ENCODE measurements at regions not wholly inside any gene's neighbourhood (a gene's known extent, or its start where the extent isn't known, plus 50 kb on each side); places are given as distances from the start of the nearest gene placed in this dataset.
"Not testable (repeated sequence)": the region's sequence is repeated elsewhere in the genome, so short reads cannot be mapped to it uniquely, and the experiment has no call there.

GRCh38 chr1:90348934-90349333 lies 354.0 kb downstream of the ZNF326 start:
- no peak for DNase-seq (ENCODE audit: low read depth)

GRCh38 chr1:90348459-90348858 lies 353.5 kb downstream of the ZNF326 start:
- not testable (repeated sequence) for DNase-seq (ENCODE audit: low read depth)

- no peak for DNase-seq (ENCODE audit: low read depth)
Observed at GRCh38 chr1:90347366-90347765, 352.5 kb downstream of the ZNF326 start.

- no peak for DNase-seq (ENCODE audit: low read depth)
Observed at GRCh38 chr1:90346757-90347156, 351.8 kb downstream of the ZNF326 start.

GRCh38 chr1:90346349-90346748 lies 351.4 kb downstream of the ZNF326 start:
- no peak for DNase-seq (ENCODE audit: low read depth)

- DNase-seq (ENCODE audit: low read depth): no peak
Observed at GRCh38 chr1:90344963-90345730, 350.2 kb downstream of the ZNF326 start.

GRCh38 chr1:90341516-90341915 lies 346.6 kb downstream of the ZNF326 start:
- DNase-seq (ENCODE audit: low read depth): no peak

- no peak for DNase-seq (ENCODE audit: low read depth)
Observed at GRCh38 chr1:90340606-90341005, 345.7 kb downstream of the ZNF326 start.

- DNase-seq (ENCODE audit: low read depth): no peak
Observed at GRCh38 chr1:90339811-90340210, 344.9 kb downstream of the ZNF326 start.

GRCh38 chr1:90336552-90337324 lies 341.8 kb downstream of the ZNF326 start:
- DNase-seq (ENCODE audit: low read depth): no peak

- DNase-seq (ENCODE audit: low read depth): no peak
Observed at GRCh38 chr1:90335558-90335957, 340.6 kb downstream of the ZNF326 start.

GRCh38 chr1:90334137-90334536 lies 339.2 kb downstream of the ZNF326 start:
- DNase-seq (ENCODE audit: low read depth): no peak

- DNase-seq (ENCODE audit: low read depth): no peak
Observed at GRCh38 chr1:90325168-90325567, 330.3 kb downstream of the ZNF326 start.

GRCh38 chr1:90322186-90322585 lies 327.3 kb downstream of the ZNF326 start:
- no peak for DNase-seq (ENCODE audit: low read depth)

GRCh38 chr1:90319918-90320317 lies 325.0 kb downstream of the ZNF326 start:
- no peak for DNase-seq (ENCODE audit: low read depth)

- DNase-seq (ENCODE audit: low read depth): no peak
Observed at GRCh38 chr1:90318431-90318830, 323.5 kb downstream of the ZNF326 start.

- DNase-seq (ENCODE audit: low read depth): no peak
Observed at GRCh38 chr1:90317628-90318027, 322.7 kb downstream of the ZNF326 start.

- DNase-seq (ENCODE audit: low read depth): no peak
Observed at GRCh38 chr1:90314533-90314932, 319.6 kb downstream of the ZNF326 start.

GRCh38 chr1:90313778-90314177 lies 318.9 kb downstream of the ZNF326 start:
- DNase-seq (ENCODE audit: low read depth): no peak

GRCh38 chr1:90309806-90310205 lies 314.9 kb downstream of the ZNF326 start:
- DNase-seq (ENCODE audit: low read depth): no peak

- DNase-seq (ENCODE audit: low read depth): no peak
Observed at GRCh38 chr1:90308421-90308820, 313.5 kb downstream of the ZNF326 start.

GRCh38 chr1:90305577-90305976 lies 310.7 kb downstream of the ZNF326 start:
- no peak for DNase-seq (ENCODE audit: low read depth)

- no peak for DNase-seq (ENCODE audit: low read depth)
Observed at GRCh38 chr1:90296327-90296726, 301.4 kb downstream of the ZNF326 start.
